HG03139 (cell line): ENCODE measurements at regions not wholly inside any gene's neighbourhood (a gene's known extent, or its start where the extent isn't known, plus 50 kb on each side); places are given as distances from the start of the nearest gene placed in this dataset.
"Not testable (repeated sequence)": the region's sequence is repeated elsewhere in the genome, so short reads cannot be mapped to it uniquely, and the experiment has no call there.

Experiments used
- ATAC-seq: cut with Tn5 transposase; IDR thresholded peaks from one replicate; pipeline ENCODE4 v1.9.1; 2021; ENCODE audit not compliant: unreplicated experiment

- no peak for ATAC-seq
Measured at GRCh38 chr6:90676516-90677300, 89.8 kb upstream of the MAP3K7 start.

- not testable (repeated sequence) for ATAC-seq
Measured at GRCh38 chr6:90675107-90675506, 88.2 kb upstream of the MAP3K7 start.

- ATAC-seq = not testable (repeated sequence)
Measured at GRCh38 chr6:90674077-90674476, 87.2 kb upstream of the MAP3K7 start.

GRCh38 chr6:90669846-90670245, 83.0 kb upstream of the MAP3K7 start:
- ATAC-seq = no peak

GRCh38 chr6:90669420-90669819, 82.5 kb upstream of the MAP3K7 start:
- ATAC-seq = no peak

GRCh38 chr6:90668141-90668540, 81.3 kb upstream of the MAP3K7 start:
- no peak for ATAC-seq

- ATAC-seq = no peak
Measured at GRCh38 chr6:90663873-90664272, 77.0 kb upstream of the MAP3K7 start.

GRCh38 chr6:90663106-90663505, 76.2 kb upstream of the MAP3K7 start:
- ATAC-seq = no peak

- no peak for ATAC-seq
Measured at GRCh38 chr6:90660931-90661330, 74.1 kb upstream of the MAP3K7 start.

GRCh38 chr6:90658497-90658896, 71.6 kb upstream of the MAP3K7 start:
- no peak for ATAC-seq

GRCh38 chr6:90656325-90656724, 69.5 kb upstream of the MAP3K7 start:
- no peak for ATAC-seq

- ATAC-seq = no peak
Measured at GRCh38 chr6:90654806-90655205, 67.9 kb upstream of the MAP3K7 start.

- no peak for ATAC-seq
Measured at GRCh38 chr6:90654166-90654565, 67.3 kb upstream of the MAP3K7 start.

- no peak for ATAC-seq
Measured at GRCh38 chr6:90653750-90654149, 66.9 kb upstream of the MAP3K7 start.

GRCh38 chr6:90650041-90650940, 63.4 kb upstream of the MAP3K7 start:
- ATAC-seq = no peak

- ATAC-seq = no peak
Measured at GRCh38 chr6:90648873-90649272, 62.0 kb upstream of the MAP3K7 start.

GRCh38 chr6:90646940-90647339, 60.1 kb upstream of the MAP3K7 start:
- no peak for ATAC-seq

- ATAC-seq = no peak
Measured at GRCh38 chr6:90645634-90646033, 58.8 kb upstream of the MAP3K7 start.

GRCh38 chr6:90644492-90644891, 57.6 kb upstream of the MAP3K7 start:
- ATAC-seq = no peak

- ATAC-seq = no peak
Measured at GRCh38 chr6:90643381-90643780, 56.5 kb upstream of the MAP3K7 start.

GRCh38 chr6:90637320-90637719, 50.4 kb upstream of the MAP3K7 start:
- ATAC-seq = no peak
